Astrocyte (in vitro differentiated cells and primary cell): ENCODE measurements at regions not wholly inside any gene's neighbourhood (a gene's known extent, or its start where the extent isn't known, plus 50 kb on each side); places are given as distances from the start of the nearest gene placed in this dataset.

Experiments
- DNase-seq: peaks from one replicate; pipeline ENCODE4 v3.0.0-alpha.2; 2010; ENCODE audit warnings: low read depth
- FAIRE-seq: peaks from 2 replicates; lab custom pipeline; 2011; peaks lifted over from hg19 to GRCh38; lab: Jason Lieb, UNC
- H2AFZ ChIP-seq: 2 replicates; pipeline ENCODE4 v1.6.0; 2012; ENCODE audit warnings: low read depth, low read length, inconsistent platforms
- H3K27ac ChIP-seq: 2 replicates; pipeline ENCODE4 v1.5.1; 2011; ENCODE audit warnings: low read depth, low read length, inconsistent platforms
- H3K27me3 ChIP-seq: 2 replicates; pipeline ENCODE4 v1.6.0; 2011; ENCODE audit warnings: low read length, inconsistent platforms; ENCODE audit not compliant: insufficient read depth
- H3K36me3 ChIP-seq: 2 replicates; pipeline ENCODE4 v1.5.1; 2011; ENCODE audit warnings: low read length, inconsistent platforms; ENCODE audit not compliant: insufficient read depth
- H3K4me1 ChIP-seq: 2 replicates; pipeline ENCODE4 v1.5.1; 2011; ENCODE audit warnings: low read length, inconsistent platforms; ENCODE audit not compliant: insufficient read depth
- H3K4me2 ChIP-seq: 2 replicates; pipeline ENCODE4 v1.6.0; 2012; ENCODE audit warnings: low read length, inconsistent platforms
- H3K4me3 ChIP-seq: 2 replicates; pipeline ENCODE4 v1.5.1; 2011; ENCODE audit warnings: low read depth, mild to moderate bottlenecking, low read length, inconsistent platforms; ENCODE audit not compliant: insufficient read depth
- H3K79me2 ChIP-seq: 2 replicates; pipeline ENCODE4 v1.6.0; 2012; ENCODE audit warnings: mild to moderate bottlenecking, low read length, inconsistent platforms; ENCODE audit not compliant: insufficient read depth
- H3K9ac ChIP-seq: 2 replicates; pipeline ENCODE4 v1.6.0; 2012; ENCODE audit warnings: mild to moderate bottlenecking, low read length, inconsistent platforms
- H3K9me3 ChIP-seq: 2 replicates; pipeline ENCODE4 v1.5.1; 2012; ENCODE audit warnings: low read depth, mild to moderate bottlenecking, low read length, inconsistent platforms; ENCODE audit not compliant: insufficient read depth
- H4K20me1 ChIP-seq: 2 replicates; pipeline ENCODE4 v1.6.0; 2012; ENCODE audit warnings: low read length, inconsistent platforms; ENCODE audit not compliant: insufficient read depth
- H3K27ac Mint-ChIP-seq: one replicate; pipeline ENCODE4 v1.8.0; 2021; ENCODE audit warnings: mild to moderate bottlenecking, mixed read lengths; ENCODE audit not compliant: unreplicated experiment
- H3K27me3 Mint-ChIP-seq: one replicate; pipeline ENCODE4 v1.8.0; 2021; ENCODE audit warnings: low read depth, mixed read lengths; ENCODE audit not compliant: unreplicated experiment
- H3K36me3 Mint-ChIP-seq: one replicate; pipeline ENCODE4 v1.8.0; 2021; ENCODE audit warnings: low read depth, mixed read lengths; ENCODE audit not compliant: unreplicated experiment
- H3K4me1 Mint-ChIP-seq: one replicate; pipeline ENCODE4 v1.8.0; 2021; ENCODE audit warnings: low read depth, mixed read lengths; ENCODE audit not compliant: unreplicated experiment
- H3K4me3 Mint-ChIP-seq: one replicate; pipeline ENCODE4 v1.8.0; 2021; ENCODE audit warnings: mild to moderate bottlenecking, moderate library complexity, mixed read lengths; ENCODE audit not compliant: unreplicated experiment
- H3K9me3 Mint-ChIP-seq: one replicate; pipeline ENCODE4 v1.8.0; 2021; ENCODE audit warnings: mild to moderate bottlenecking, mixed read lengths; ENCODE audit not compliant: unreplicated experiment
- CTCF ChIP-seq: IDR thresholded peaks from 2 replicates; pipeline ENCODE4 v1.5.1; 2011; ENCODE audit warnings: low read depth, mild to moderate bottlenecking, inconsistent platforms, low read length, moderate library complexity; ENCODE audit not compliant: insufficient read depth
- EZH2 ChIP-seq: IDR thresholded peaks from 2 replicates; pipeline ENCODE4 v1.6.1; 2012; ENCODE audit warnings: mild to moderate bottlenecking, low read length, inconsistent platforms; ENCODE audit not compliant: insufficient read depth

GRCh38 chr12:118743896-118744700, 237.2 kb upstream of the SRRM4 start:
- no peak overlapping the region for H3K27ac ChIP-seq
- peaks cover 5% of the 10 kb centered on the region for H3K9me3 ChIP-seq
- Mint-ChIP-seq H3K27me3 (no peaks in the 10 kb centered on the region), H3K36me3 (no peaks in the 10 kb centered on the region), H3K4me3 (no peak overlapping the region), H3K4me1 (no peaks in the 10 kb centered on the region), H3K27ac (no peak overlapping the region), H3K9me3 (no peaks in the 10 kb centered on the region)
- H2AFZ ChIP-seq: no peak overlapping the region
- FAIRE-seq: no peak
- no peaks in the 10 kb centered on the region for H4K20me1 ChIP-seq
- DNase-seq: no peak
- H3K36me3 ChIP-seq: no peaks in the 10 kb centered on the region
- no peak overlapping the region for H3K9ac ChIP-seq
- H3K79me2 ChIP-seq: no peaks in the 10 kb centered on the region
- no peak for TF ChIP-seq CTCF
- no peak for TF ChIP-seq EZH2
- no peaks in the 10 kb centered on the region for H3K27me3 ChIP-seq
- H3K4me2 ChIP-seq: no peak overlapping the region
- no peak overlapping the region for H3K4me3 ChIP-seq
- no peaks in the 10 kb centered on the region for H3K4me1 ChIP-seq

- Mint-ChIP-seq H3K9me3 (no peaks in the 10 kb centered on the region), H3K27me3 (peaks cover under 1% of the 10 kb centered on the region), H3K4me3 (no peak overlapping the region), H3K4me1 (no peaks in the 10 kb centered on the region), H3K36me3 (no peaks in the 10 kb centered on the region), H3K27ac (no peak overlapping the region)
- Histone ChIP-seq H3K27ac (no peak overlapping the region), H3K36me3 (no peaks in the 10 kb centered on the region), H3K4me2 (no peak overlapping the region), H3K4me1 (no peaks in the 10 kb centered on the region), H3K9ac (no peak overlapping the region), H3K27me3 (no peaks in the 10 kb centered on the region), H3K79me2 (no peaks in the 10 kb centered on the region), H3K9me3 (peaks cover 7% of the 10 kb centered on the region), H4K20me1 (no peaks in the 10 kb centered on the region), H3K4me3 (no peak overlapping the region), H2AFZ (no peak overlapping the region)
- DNase-seq: no peak
- TF ChIP-seq CTCF (no peak), EZH2 (no peak)
- FAIRE-seq: no peak
Measured at GRCh38 chr12:118746176-118746575, 235.2 kb upstream of the SRRM4 start.

- H4K20me1 ChIP-seq: no peaks in the 10 kb centered on the region
- no peak overlapping the region for H3K9ac ChIP-seq
- no peaks in the 10 kb centered on the region for H3K36me3 ChIP-seq
- no peak overlapping the region for H3K4me2 ChIP-seq
- no peaks in the 10 kb centered on the region for H3K4me1 ChIP-seq
- Mint-ChIP-seq H3K36me3 (no peaks in the 10 kb centered on the region), H3K9me3 (no peaks in the 10 kb centered on the region), H3K27ac (no peak overlapping the region), H3K4me1 (no peaks in the 10 kb centered on the region), H3K4me3 (no peak overlapping the region), H3K27me3 (peaks cover 2% of the 10 kb centered on the region)
- H3K9me3 ChIP-seq: peaks cover 7% of the 10 kb centered on the region
- H2AFZ ChIP-seq: no peak overlapping the region
- no peak for FAIRE-seq
- no peak for TF ChIP-seq CTCF
- TF ChIP-seq EZH2: no peak
- no peak overlapping the region for H3K4me3 ChIP-seq
- H3K27me3 ChIP-seq: no peaks in the 10 kb centered on the region
- no peaks in the 10 kb centered on the region for H3K79me2 ChIP-seq
- H3K27ac ChIP-seq: no peak overlapping the region
- DNase-seq: no peak
Measured at GRCh38 chr12:118746960-118747359, 234.4 kb upstream of the SRRM4 start.
